ENCODE measurements at regions not wholly inside any gene's neighbourhood (a gene's known extent, or its start where the extent isn't known, plus 50 kb on each side); places are given as distances from the start of the nearest gene placed in this dataset.

GRCh38 chr4:24054910-24055309 lies 165.1 kb upstream of the PPARGC1A start:
- no peak overlapping the region for H3K4me3 Mint-ChIP-seq (ENCODE audit: unreplicated experiment)
- TF ChIP-seq CTCF (IDR thresholded peaks at IDR 0.05; ENCODE audit: unreplicated experiment), result no peak
- H3K27ac Mint-ChIP-seq (ENCODE audit: unreplicated experiment), result no peak overlapping the region
- DNase-seq (ENCODE audit: low spot score), result no peak
- no peaks in the 10 kb centered on the region for H3K36me3 Mint-ChIP-seq (ENCODE audit: low read depth, unreplicated experiment)
- no peaks in the 10 kb centered on the region for H3K4me1 Mint-ChIP-seq (ENCODE audit: unreplicated experiment)
- H3K9me3 Mint-ChIP-seq (ENCODE audit: unreplicated experiment), result no peaks in the 10 kb centered on the region
- H3K27me3 Mint-ChIP-seq (ENCODE audit: unreplicated experiment), result no peaks in the 10 kb centered on the region

- Mint-ChIP-seq H3K27ac (ENCODE audit: unreplicated experiment) (no peak overlapping the region), H3K9me3 (ENCODE audit: unreplicated experiment) (no peaks in the 10 kb centered on the region), H3K4me3 (ENCODE audit: unreplicated experiment) (no peak overlapping the region), H3K36me3 (ENCODE audit: low read depth, unreplicated experiment) (no peaks in the 10 kb centered on the region), H3K27me3 (ENCODE audit: unreplicated experiment) (no peaks in the 10 kb centered on the region), H3K4me1 (ENCODE audit: unreplicated experiment) (no peaks in the 10 kb centered on the region)
- TF ChIP-seq CTCF (IDR thresholded peaks at IDR 0.05; ENCODE audit: unreplicated experiment), result no peak
- no peak for DNase-seq (ENCODE audit: low spot score)
Observed at GRCh38 chr4:24053934-24054333, 164.1 kb upstream of the PPARGC1A start.

GRCh38 chr4:24044610-24045589 lies 155.1 kb upstream of the PPARGC1A start:
- Mint-ChIP-seq H3K36me3 (ENCODE audit: low read depth, unreplicated experiment) (no peaks in the 10 kb centered on the region), H3K4me3 (ENCODE audit: unreplicated experiment) (no peak overlapping the region), H3K9me3 (ENCODE audit: unreplicated experiment) (no peaks in the 10 kb centered on the region), H3K27ac (ENCODE audit: unreplicated experiment) (no peak overlapping the region), H3K4me1 (ENCODE audit: unreplicated experiment) (no peaks in the 10 kb centered on the region), H3K27me3 (ENCODE audit: unreplicated experiment) (no peaks in the 10 kb centered on the region)
- no peak for TF ChIP-seq CTCF (IDR thresholded peaks at IDR 0.05; ENCODE audit: unreplicated experiment)
- DNase-seq (ENCODE audit: low spot score), result no peak

GRCh38 chr4:24042094-24042493 lies 152.2 kb upstream of the PPARGC1A start:
- Mint-ChIP-seq H3K4me3 (ENCODE audit: unreplicated experiment) (no peak overlapping the region), H3K27me3 (ENCODE audit: unreplicated experiment) (no peaks in the 10 kb centered on the region)
- TF ChIP-seq CTCF (IDR thresholded peaks at IDR 0.05; ENCODE audit: unreplicated experiment), result no peak

GRCh38 chr4:24040811-24041210 lies 151.0 kb upstream of the PPARGC1A start:
- no peak for DNase-seq (ENCODE audit: low spot score)
- H3K4me3 Mint-ChIP-seq (ENCODE audit: unreplicated experiment), result no peak overlapping the region
- no peak for TF ChIP-seq CTCF (IDR thresholded peaks at IDR 0.05; ENCODE audit: unreplicated experiment)
- H3K4me1 Mint-ChIP-seq (ENCODE audit: unreplicated experiment), result no peaks in the 10 kb centered on the region
- no peaks in the 10 kb centered on the region for H3K27me3 Mint-ChIP-seq (ENCODE audit: unreplicated experiment)
- no peak overlapping the region for H3K27ac Mint-ChIP-seq (ENCODE audit: unreplicated experiment)
- no peaks in the 10 kb centered on the region for H3K36me3 Mint-ChIP-seq (ENCODE audit: low read depth, unreplicated experiment)
- no peaks in the 10 kb centered on the region for H3K9me3 Mint-ChIP-seq (ENCODE audit: unreplicated experiment)

More at GRCh38 chr4:24042094-24042493, 152.2 kb upstream of the PPARGC1A start:
- Mint-ChIP-seq H3K36me3 (ENCODE audit: low read depth, unreplicated experiment) (no peaks in the 10 kb centered on the region), H3K4me1 (ENCODE audit: unreplicated experiment) (no peaks in the 10 kb centered on the region), H3K9me3 (ENCODE audit: unreplicated experiment) (no peaks in the 10 kb centered on the region), H3K27ac (ENCODE audit: unreplicated experiment) (no peak overlapping the region)
- no peak for DNase-seq (ENCODE audit: low spot score)
